Heart right ventricle (tissue), 16 donors: ENCODE measurements at regions not wholly inside any gene's neighbourhood (a gene's known extent, or its start where the extent isn't known, plus 50 kb on each side); places are given as distances from the start of the nearest gene placed in this dataset.

Experiments
- ATAC-seq, 8 donors: fragments of 200-7000 bp; cut with Tn5 transposase; one replicate each; pipeline ENCODE4 v1.9.1; 2020; ENCODE audit warnings: mild to moderate bottlenecking in 8 of 8, moderate library complexity in 8 of 8, moderate number of reproducible peaks in 1 of 8
- DNase-seq, 2 donors: peaks; one replicate each; pipeline ENCODE4 v3.0.0-alpha.2; 2020
- H3K27ac ChIP-seq, 10 donors: fragments of 200-600 bp; sonication (generic) in 2 of 10; one replicate each; pipeline versions ENCODE4 v1.5.0 to v1.8.0; 2020 to 2022; ENCODE audit warnings: mild to moderate bottlenecking in 3 of 10
- H3K27me3 ChIP-seq, 7 donors: fragments of 200-600 bp; one replicate each; pipeline ENCODE4 v1.8.0; 2021 to 2022; ENCODE audit warnings: mild to moderate bottlenecking in 2 of 7
- H3K36me3 ChIP-seq, 9 donors: fragments of 200-600 bp; sonication (generic) in 1 of 9; one replicate each; pipeline versions ENCODE4 v1.5.0 to v1.8.0; 2020 to 2022; ENCODE audit warnings: mild to moderate bottlenecking in 2 of 9
- H3K4me1 ChIP-seq, 9 donors: fragments of 200-600 bp; sonication (generic) in 1 of 9; one replicate each; pipeline versions ENCODE4 v1.5.0 to v1.8.0; 2020 to 2022; ENCODE audit warnings: mild to moderate bottlenecking in 4 of 9
- H3K4me3 ChIP-seq, 10 donors: fragments of 200-600 bp; sonication (generic) in 2 of 10; one replicate each; pipeline versions ENCODE4 v1.5.0 to v1.8.0; 2020 to 2022; ENCODE audit warnings: mild to moderate bottlenecking in 7 of 10, moderate library complexity in 2 of 10
- H3K9me3 ChIP-seq, 11 donors: fragments of 200-600 bp in 10 of 11; sonication (generic) in 2 of 11; one replicate each; pipeline versions ENCODE4 v1.5.0 to v1.8.0; 2013 to 2022; ENCODE audit warnings: mild to moderate bottlenecking in 2 of 11, control low read depth in 1 of 11, moderate library complexity in 1 of 11
- WGBS, 2 donors: extraction: QIAGEN DNeasy Blood & Tissue Kit; methylation state at CpG; one replicate each; pipeline ENCODE4 v1.1.7; 2013; ENCODE audit warnings: inconsistent platforms in 1 of 2; 5-methylcytosine and 5-hydroxymethylcytosine counted together
- intact Hi-C, 10 donors: fragments of 100-400 bp; cut with DNase I; formaldehyde crosslinking; loops; one replicate each; pipeline versions ENCODE4 v1.11.1 to v1.14.2; 2022
- TF ChIP-seq, protein P1 (sequence below), 9 donors: fragments of 200-600 bp; sonication (generic) in 2 of 9; IDR thresholded peaks; one replicate each; pipeline versions ENCODE4 v1.5.0 to v1.8.0; 2021 to 2022; ENCODE audit warnings: antibody characterized with exemption in 9 of 9, mild to moderate bottlenecking in 5 of 9, moderate library complexity in 1 of 9
- donor health status: Arrhythmogenic right ventricular cardiomyopathy.
- donor health status: ischemic (EF 13 %, LVEDD 7.1; RV severe dilation, severe dysfunction).
- donor health status: healthy with polysubstance abuse.
- donor health status: DM: no; HTN: yes; CAD: no.
- donor health status: DM: no; HTN: no; CAD: no.
- donor health status: ischemic (EF 25% LVEDD 6.9; RV normal size, moderate dysfunction).
- donor health status: ischemic (EF 25% LVEDD 5.7; RV mildly dilated, moderate dysfunction).
- donor health status: healthy.
- donor health status: DM: yes; HTN: yes; CAD: no.
- donor health status: Ischemic cardiomyopathy.
- donor health status: ischemic (EF 35%, LVEDD 5.7; RV mildly dilated, moderate dysfunction).
- donor health status: nonischemic (EF 11% LVEDD 7.7; RV severe dilation, severe dysfunction).
- donor health status: DM: yes; HTN: yes; CAD: no.
- donor health status: PGD.
- donor health status: ischemic (EF 29% LVEDD 5.4; RV normal size, mild dysfunction).
- donor health status: nonischemic (EF 23%, LVEDD 6.1; RV moderate dilation, normal function).

DNA sequence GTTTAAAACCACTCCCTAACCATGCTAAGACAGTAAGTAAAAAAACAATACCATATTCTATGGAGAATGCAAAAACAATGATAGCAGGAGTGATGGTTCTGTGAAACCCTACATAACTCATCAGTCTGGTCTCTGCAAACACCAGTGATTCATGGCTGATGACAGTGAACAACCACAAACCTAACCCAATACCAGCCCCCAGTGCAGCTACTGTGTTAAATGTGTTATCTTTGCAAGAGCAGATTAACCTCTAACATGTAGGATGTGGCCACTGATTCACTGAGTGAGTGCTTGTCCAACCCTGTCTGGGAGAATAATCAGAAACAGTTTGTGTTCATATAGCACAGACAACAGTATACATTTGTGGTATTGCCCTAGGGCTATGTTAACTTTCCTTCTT is 100.2 kb upstream of the COG2 start:
- H3K36me3 ChIP-seq = no peaks in the 10 kb centered on the region
- intact Hi-C loops = no loop called here
- TF ChIP-seq, protein P1, sequence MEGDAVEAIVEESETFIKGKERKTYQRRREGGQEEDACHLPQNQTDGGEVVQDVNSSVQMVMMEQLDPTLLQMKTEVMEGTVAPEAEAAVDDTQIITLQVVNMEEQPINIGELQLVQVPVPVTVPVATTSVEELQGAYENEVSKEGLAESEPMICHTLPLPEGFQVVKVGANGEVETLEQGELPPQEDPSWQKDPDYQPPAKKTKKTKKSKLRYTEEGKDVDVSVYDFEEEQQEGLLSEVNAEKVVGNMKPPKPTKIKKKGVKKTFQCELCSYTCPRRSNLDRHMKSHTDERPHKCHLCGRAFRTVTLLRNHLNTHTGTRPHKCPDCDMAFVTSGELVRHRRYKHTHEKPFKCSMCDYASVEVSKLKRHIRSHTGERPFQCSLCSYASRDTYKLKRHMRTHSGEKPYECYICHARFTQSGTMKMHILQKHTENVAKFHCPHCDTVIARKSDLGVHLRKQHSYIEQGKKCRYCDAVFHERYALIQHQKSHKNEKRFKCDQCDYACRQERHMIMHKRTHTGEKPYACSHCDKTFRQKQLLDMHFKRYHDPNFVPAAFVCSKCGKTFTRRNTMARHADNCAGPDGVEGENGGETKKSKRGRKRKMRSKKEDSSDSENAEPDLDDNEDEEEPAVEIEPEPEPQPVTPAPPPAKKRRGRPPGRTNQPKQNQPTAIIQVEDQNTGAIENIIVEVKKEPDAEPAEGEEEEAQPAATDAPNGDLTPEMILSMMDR (IDR thresholded peaks at IDR 0.05) = no peak
- no peaks in the 10 kb centered on the region for H3K4me1 ChIP-seq
- no peak overlapping the region for H3K27ac ChIP-seq
- ATAC-seq = no peak
- H3K27me3 ChIP-seq = peaks cover 0 to 4% (median 0%) of the 10 kb centered on the region in 7 donors
- no peaks in the 10 kb centered on the region for H3K9me3 ChIP-seq
- no peak for DNase-seq
- H3K4me3 ChIP-seq = no peak overlapping the region

DNA sequence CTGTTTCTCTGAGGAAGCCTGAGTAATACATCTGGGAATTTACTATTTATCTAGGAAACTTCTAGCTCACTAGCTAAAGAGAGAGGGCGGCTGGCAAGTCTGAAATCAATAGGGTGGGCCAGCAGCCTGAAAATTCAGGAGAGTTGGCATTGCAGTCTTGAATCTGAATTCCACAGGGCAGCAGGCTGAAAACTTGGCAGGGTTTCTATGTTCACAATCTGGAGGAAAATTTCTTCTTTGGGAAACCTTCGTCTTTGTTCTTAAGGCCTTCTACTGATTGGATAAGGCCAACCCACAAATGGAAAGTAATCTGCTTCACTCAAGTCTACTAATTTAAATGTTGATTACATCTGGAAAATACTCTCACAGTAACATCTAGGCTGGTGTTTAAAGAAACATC is 101.0 kb upstream of the COG2 start:
- DNase-seq (no peak), ATAC-seq (no peak)
- intact Hi-C loops = no loop called here
- H3K27me3 ChIP-seq = peaks cover 0 to 4% (median 0%) of the 10 kb centered on the region in 7 donors
- H3K4me1 ChIP-seq = no peaks in the 10 kb centered on the region
- no peaks in the 10 kb centered on the region for H3K9me3 ChIP-seq
- 68 to 69% methylated on average over 2 of the region's 2 CpGs for WGBS, 2 donors
- TF ChIP-seq, protein P1 (IDR thresholded peaks at IDR 0.05) = no peak
- H3K36me3 ChIP-seq = no peaks in the 10 kb centered on the region
- H3K27ac ChIP-seq = no peak overlapping the region
- no peak overlapping the region for H3K4me3 ChIP-seq

DNA sequence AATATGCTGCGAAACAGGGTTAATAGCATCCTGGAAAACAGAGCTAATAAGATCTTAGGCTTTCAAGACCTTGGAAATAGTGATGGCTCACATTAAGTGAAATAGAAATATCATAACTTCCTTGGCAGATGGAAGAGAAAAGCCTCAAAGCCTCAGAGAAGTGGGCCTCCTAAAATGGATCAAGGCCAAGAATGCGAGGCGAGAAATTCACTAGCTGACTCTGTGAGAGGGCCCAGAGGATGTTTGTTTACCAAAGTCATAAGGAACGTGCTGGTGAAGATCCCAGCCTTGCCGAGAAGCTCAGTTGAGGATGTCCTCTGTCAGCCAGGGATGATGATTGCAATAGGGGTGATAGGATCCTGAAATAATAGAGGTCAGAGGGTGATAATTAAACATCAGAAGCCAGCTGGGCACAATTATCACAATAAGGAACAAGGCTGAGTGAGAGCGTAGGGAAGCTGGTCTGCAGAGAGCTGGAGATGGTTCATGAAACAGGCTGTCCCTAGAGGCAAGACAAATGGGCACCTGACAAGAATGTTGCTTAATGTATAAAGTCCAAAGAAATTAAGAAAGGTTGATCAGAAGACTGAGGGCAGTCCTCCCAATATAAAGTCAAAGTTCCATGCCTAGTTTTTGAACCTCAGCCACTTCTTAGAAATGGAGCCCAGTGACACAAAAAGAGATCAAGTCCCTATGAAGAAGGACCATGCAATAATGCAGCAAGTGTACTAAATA is 101.7 kb upstream of the COG2 start:
- Histone ChIP-seq H3K9me3 (no peaks in the 10 kb centered on the region), H3K27ac (no peak overlapping the region), H3K4me3 (no peak overlapping the region), H3K27me3 (peaks cover 0 to 4% (median 0%) of the 10 kb centered on the region in 7 donors), H3K4me1 (no peaks in the 10 kb centered on the region), H3K36me3 (no peaks in the 10 kb centered on the region)
- no peak for ATAC-seq
- intact Hi-C loops = no loop called here
- no peak for DNase-seq
- TF ChIP-seq, protein P1 (IDR thresholded peaks at IDR 0.05) = no peak
- 53 to 60% methylated on average over 6 of the region's 6 CpGs for WGBS, 2 donors

DNA sequence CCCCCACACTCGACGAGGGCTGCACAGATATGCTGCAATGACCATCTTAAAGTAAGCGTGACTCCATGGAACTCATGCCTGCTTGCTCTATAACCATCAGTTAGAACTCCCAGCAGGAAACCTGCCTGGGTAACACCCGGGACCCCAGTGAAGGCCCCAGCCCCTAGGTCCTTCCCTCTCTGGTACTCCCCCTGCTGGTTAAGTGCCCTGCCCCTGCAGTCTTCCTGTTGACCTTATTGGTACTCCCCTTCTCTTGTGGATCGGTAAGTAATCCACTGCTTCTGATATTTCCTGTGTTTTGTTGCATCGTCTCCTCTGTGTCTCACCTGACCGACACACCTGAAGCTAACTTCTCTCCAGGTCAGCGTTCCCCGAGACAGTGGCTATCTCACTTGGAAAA is 104.8 kb upstream of the COG2 start:
- DNase-seq = no peak
- no peak overlapping the region for H3K27ac ChIP-seq
- TF ChIP-seq, protein P1 (IDR thresholded peaks at IDR 0.05) = no peak

More for the DNA sequence above, 104.8 kb upstream of the COG2 start:
- Histone ChIP-seq H3K27me3 (peaks cover 0 to 4% (median 0%) of the 10 kb centered on the region in 7 donors), H3K36me3 (no peaks in the 10 kb centered on the region), H3K4me3 (no peak overlapping the region), H3K9me3 (peaks cover 0 to 24% (median 0%) of the 10 kb centered on the region in 11 donors), H3K4me1 (no peaks in the 10 kb centered on the region)
- 64 to 70% methylated on average over 9 of the region's 9 CpGs for WGBS, 2 donors
- intact Hi-C loops = no loop called here
- no peak for ATAC-seq
